Endodermal cell (in vitro differentiated cells): ENCODE measurements at regions not wholly inside any gene's neighbourhood (a gene's known extent, or its start where the extent isn't known, plus 50 kb on each side); places are given as distances from the start of the nearest gene placed in this dataset.

Experiments
- DNase-seq: peaks from one replicate; pipeline ENCODE4 v3.0.0-alpha.2; 2017
- H3K27ac ChIP-seq: 2 replicates; pipeline ENCODE4 v1.5.1; 2013; ENCODE audit warnings: mild to moderate bottlenecking, low read depth, low read length, moderate library complexity
- H3K27me3 ChIP-seq: 2 replicates; pipeline ENCODE4 v1.6.1; 2013; ENCODE audit warnings: mild to moderate bottlenecking, low read length, moderate library complexity; ENCODE audit not compliant: insufficient read depth, control insufficient read depth, poor library complexity, severe bottlenecking
- H3K36me3 ChIP-seq: 2 replicates; pipeline ENCODE4 v1.7.0; 2013; ENCODE audit warnings: mild to moderate bottlenecking, low read length, moderate library complexity; ENCODE audit not compliant: control insufficient read depth, insufficient read depth
- H3K4me1 ChIP-seq: one replicate; pipeline ENCODE4 v1.7.0; 2013; ENCODE audit warnings: low read length; ENCODE audit not compliant: control insufficient read depth, insufficient read depth
- H3K4me3 ChIP-seq: 2 replicates; pipeline ENCODE4 v1.5.1; 2013; ENCODE audit warnings: mild to moderate bottlenecking, low read length, moderate library complexity
- H3K9ac ChIP-seq: 2 replicates; pipeline ENCODE4 v1.6.1; 2013; ENCODE audit warnings: mild to moderate bottlenecking, low read length, moderate library complexity; ENCODE audit not compliant: poor library complexity, severe bottlenecking; ENCODE audit errors: extremely low read depth
- H3K9me3 ChIP-seq: 2 replicates; pipeline ENCODE4 v1.6.1; 2013; ENCODE audit warnings: mild to moderate bottlenecking, low read length, moderate library complexity; ENCODE audit not compliant: control insufficient read depth
- H3K27ac Mint-ChIP-seq: 2 replicates; pipeline ENCODE4 v1.8.0; 2020; ENCODE audit warnings: mixed read lengths
- H3K27me3 Mint-ChIP-seq: 2 replicates; pipeline ENCODE4 v1.8.0; 2021; ENCODE audit warnings: mild to moderate bottlenecking, mixed read lengths; ENCODE audit not compliant: insufficient read depth
- H3K36me3 Mint-ChIP-seq: 2 replicates; pipeline ENCODE4 v1.8.0; 2020; ENCODE audit warnings: low read depth, mixed read lengths
- H3K4me1 Mint-ChIP-seq: 2 replicates; pipeline ENCODE4 v1.8.0; 2020; ENCODE audit warnings: mixed read lengths
- H3K4me3 Mint-ChIP-seq: 2 replicates; pipeline ENCODE4 v1.8.0; 2020; ENCODE audit warnings: mild to moderate bottlenecking, moderate library complexity, mixed read lengths
- H3K9me3 Mint-ChIP-seq: 2 replicates; pipeline ENCODE4 v1.8.0; 2020; ENCODE audit warnings: mild to moderate bottlenecking, mixed read lengths
- CTCF ChIP-seq: fragments of 200-600 bp; sonication (generic); conservative IDR thresholded peaks from 2 replicates; pipeline ENCODE4 v1.5.0; 2021; ENCODE audit warnings: antibody characterized with exemption, mild to moderate bottlenecking
- WGBS, 2 experiments: methylation state at CpG; one replicate each; pipeline versions ENCODE4 v1.1.5 to v1.1.7; 2013; ENCODE audit warnings: missing lambda C conversion rate in 2 of 2, mixed read lengths in 1 of 2; ENCODE audit not compliant: insufficient coverage in 1 of 2, insufficient read length in 1 of 2; 5-methylcytosine and 5-hydroxymethylcytosine counted together

GRCh38 chr11:70530010-70530409 lies 131.7 kb downstream of the CTTN start:
- no peaks in the 10 kb centered on the region for H3K4me1 ChIP-seq
- Mint-ChIP-seq H3K4me3 (no peak overlapping the region), H3K36me3 (no peaks in the 10 kb centered on the region), H3K27ac (no peak overlapping the region), H3K9me3 (peaks cover 3% of the 10 kb centered on the region), H3K27me3 (no peaks in the 10 kb centered on the region), H3K4me1 (peaks cover 6% of the 10 kb centered on the region)
- no peaks in the 10 kb centered on the region for H3K9me3 ChIP-seq
- no peak overlapping the region for H3K4me3 ChIP-seq
- WGBS, 2 experiments: 87 to 97% methylated on average over 3 to 10 of the region's 10 CpGs
- no peaks in the 10 kb centered on the region for H3K36me3 ChIP-seq
- no peak for TF ChIP-seq CTCF
- no peak overlapping the region for H3K9ac ChIP-seq
- H3K27me3 ChIP-seq: no peaks in the 10 kb centered on the region
- DNase-seq: no peak
- no peak overlapping the region for H3K27ac ChIP-seq

GRCh38 chr11:70530629-70531185 lies 132.4 kb downstream of the CTTN start:
- Histone ChIP-seq H3K4me3 (no peak overlapping the region), H3K27ac (no peak overlapping the region), H3K9me3 (no peaks in the 10 kb centered on the region), H3K9ac (no peak overlapping the region), H3K36me3 (no peaks in the 10 kb centered on the region), H3K4me1 (no peaks in the 10 kb centered on the region), H3K27me3 (no peaks in the 10 kb centered on the region)
- TF ChIP-seq CTCF: no peak
- H3K36me3 Mint-ChIP-seq: no peaks in the 10 kb centered on the region
- no peaks in the 10 kb centered on the region for H3K27me3 Mint-ChIP-seq
- DNase-seq: no peak
- no peak overlapping the region for H3K27ac Mint-ChIP-seq
- 92 to 97% methylated on average over 6 to 10 of the region's 11 CpGs for WGBS, 2 experiments
- H3K9me3 Mint-ChIP-seq: peaks cover 3% of the 10 kb centered on the region
- peaks cover 5% of the 10 kb centered on the region for H3K4me1 Mint-ChIP-seq
- no peak overlapping the region for H3K4me3 Mint-ChIP-seq

GRCh38 chr11:70531281-70532065 lies 133.1 kb downstream of the CTTN start:
- no peak overlapping the region for H3K4me3 ChIP-seq
- no peak for DNase-seq
- no peaks in the 10 kb centered on the region for H3K9me3 ChIP-seq
- no peak overlapping the region for H3K9ac ChIP-seq
- H3K27ac ChIP-seq: no peak overlapping the region
- no peaks in the 10 kb centered on the region for H3K36me3 ChIP-seq
- H3K27me3 ChIP-seq: no peaks in the 10 kb centered on the region
- Mint-ChIP-seq H3K36me3 (no peaks in the 10 kb centered on the region), H3K9me3 (peaks cover 3% of the 10 kb centered on the region), H3K4me3 (no peak overlapping the region), H3K27ac (peak overlapping the region; percentile 59), H3K27me3 (no peaks in the 10 kb centered on the region), H3K4me1 (peaks cover 5% of the 10 kb centered on the region)
- no peaks in the 10 kb centered on the region for H3K4me1 ChIP-seq
- no peak for TF ChIP-seq CTCF
- 89 to 92% methylated on average over 10 to 18 of the region's 18 CpGs for WGBS, 2 experiments
